ENCODE measurements at regions not wholly inside any gene's neighbourhood (a gene's known extent, or its start where the extent isn't known, plus 50 kb on each side); places are given as distances from the start of the nearest gene placed in this dataset.

- no peak for TF ChIP-seq HMGXB4 (CRISPR knock-in tag; IDR thresholded peaks at IDR 0.05)
- no peak for TF ChIP-seq CTCF (IDR thresholded peaks at IDR 0.05)
Observed at GRCh38 chr2:174660984-174661675, 63.5 kb upstream of the WIPF1 start.

Data from WTC11 (cell line).